ENCODE measurements at regions not wholly inside any gene's neighbourhood (a gene's known extent, or its start where the extent isn't known, plus 50 kb on each side); places are given as distances from the start of the nearest gene placed in this dataset.
"Not testable (repeated sequence)": the region's sequence is repeated elsewhere in the genome, so short reads cannot be mapped to it uniquely, and the experiment has no call there.

GRCh38 chr15:29514926-29515325 lies 245.3 kb upstream of the NSMCE3 start:
- H3K9ac ChIP-seq (ENCODE audit: low read length in 2 of 2) = no peak overlapping the region
- no peak overlapping the region for H3K27ac ChIP-seq (ENCODE audit: low read length)
- H3K4me1 ChIP-seq (ENCODE audit: control insufficient read depth, insufficient read depth, low read length) = peaks cover 3% of the 10 kb centered on the region
- H3K36me3 ChIP-seq (ENCODE audit: control insufficient read depth in 2 of 2, insufficient read depth in 2 of 2, low read length in 2 of 2) = no peaks in the 10 kb centered on the region
- no peaks in the 10 kb centered on the region for H3K9me3 ChIP-seq (ENCODE audit: control insufficient read depth in 2 of 2, low read length in 2 of 2)
- no peak overlapping the region for H3K4me3 ChIP-seq (ENCODE audit: low read length in 2 of 2)
- H3K27me3 ChIP-seq (ENCODE audit: control insufficient read depth in 1 of 2, insufficient read depth in 2 of 2, low read length in 2 of 2) = no peaks in the 10 kb centered on the region

DNA sequence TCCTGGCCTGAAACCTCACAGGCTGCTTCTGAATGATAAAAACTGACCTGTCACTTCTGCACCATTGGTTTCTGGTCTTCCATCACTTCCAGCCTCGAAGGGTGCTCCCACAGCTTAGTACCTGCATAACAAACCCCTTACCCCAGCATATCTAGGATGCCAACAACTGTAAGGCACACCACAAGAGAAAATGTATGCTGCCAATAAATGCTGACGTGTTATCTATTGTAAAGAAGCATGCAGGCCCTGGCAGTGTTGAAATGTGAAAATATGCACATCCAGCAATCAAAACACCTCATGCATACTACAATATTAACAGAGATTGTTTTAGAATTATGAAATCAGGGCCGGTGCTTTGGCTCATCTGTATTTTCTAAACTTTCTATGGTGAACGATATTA lies 242.0 kb upstream of the NSMCE3 start:
- no peaks in the 10 kb centered on the region for H3K4me1 ChIP-seq (ENCODE audit: control insufficient read depth, insufficient read depth, low read length)
- H3K9ac ChIP-seq (ENCODE audit: low read length in 2 of 2) = no peak overlapping the region
- H3K27ac ChIP-seq (ENCODE audit: low read length) = no peak overlapping the region
- H3K36me3 ChIP-seq (ENCODE audit: control insufficient read depth in 2 of 2, insufficient read depth in 2 of 2, low read length in 2 of 2) = no peaks in the 10 kb centered on the region
- H3K9me3 ChIP-seq (ENCODE audit: control insufficient read depth in 2 of 2, low read length in 2 of 2) = no peaks in the 10 kb centered on the region
- no peak overlapping the region for H3K4me3 ChIP-seq (ENCODE audit: low read length in 2 of 2)
- H3K27me3 ChIP-seq (ENCODE audit: control insufficient read depth in 1 of 2, insufficient read depth in 2 of 2, low read length in 2 of 2) = no peaks in the 10 kb centered on the region

- not testable (repeated sequence) for H3K4me3 ChIP-seq (ENCODE audit: low read length in 2 of 2); H3K9ac ChIP-seq (ENCODE audit: low read length in 2 of 2); H3K27ac ChIP-seq (ENCODE audit: low read length); H3K27me3 ChIP-seq (ENCODE audit: control insufficient read depth in 1 of 2, insufficient read depth in 2 of 2, low read length in 2 of 2); H3K9me3 ChIP-seq (ENCODE audit: control insufficient read depth in 2 of 2, low read length in 2 of 2); H3K4me1 ChIP-seq (ENCODE audit: control insufficient read depth, insufficient read depth, low read length); H3K36me3 ChIP-seq (ENCODE audit: control insufficient read depth in 2 of 2, insufficient read depth in 2 of 2, low read length in 2 of 2)
These were observed 235.9 kb upstream of the NSMCE3 start for GRCh38 chr15:29505535-29505934.

GRCh38 chr15:29490747-29491471 lies 221.3 kb upstream of the NSMCE3 start:
- H3K4me3 ChIP-seq (ENCODE audit: low read length in 2 of 2) = no peak overlapping the region
- H3K36me3 ChIP-seq (ENCODE audit: control insufficient read depth in 2 of 2, insufficient read depth in 2 of 2, low read length in 2 of 2) = no peaks in the 10 kb centered on the region
- H3K9ac ChIP-seq (ENCODE audit: low read length in 2 of 2) = no peak overlapping the region
- H3K9me3 ChIP-seq (ENCODE audit: control insufficient read depth in 2 of 2, low read length in 2 of 2) = no peaks in the 10 kb centered on the region
- no peaks in the 10 kb centered on the region for H3K4me1 ChIP-seq (ENCODE audit: control insufficient read depth, insufficient read depth, low read length)
- no peaks in the 10 kb centered on the region for H3K27me3 ChIP-seq (ENCODE audit: control insufficient read depth in 1 of 2, insufficient read depth in 2 of 2, low read length in 2 of 2)
- no peak overlapping the region for H3K27ac ChIP-seq (ENCODE audit: low read length)

GRCh38 chr15:29480949-29481348 lies 211.3 kb upstream of the NSMCE3 start:
- H3K9me3 ChIP-seq (ENCODE audit: control insufficient read depth in 2 of 2, low read length in 2 of 2) = no peaks in the 10 kb centered on the region
- H3K27ac ChIP-seq (ENCODE audit: low read length) = no peak overlapping the region
- no peaks in the 10 kb centered on the region for H3K36me3 ChIP-seq (ENCODE audit: control insufficient read depth in 2 of 2, insufficient read depth in 2 of 2, low read length in 2 of 2)
- H3K9ac ChIP-seq (ENCODE audit: low read length in 2 of 2) = no peak overlapping the region
- no peaks in the 10 kb centered on the region for H3K27me3 ChIP-seq (ENCODE audit: control insufficient read depth in 1 of 2, insufficient read depth in 2 of 2, low read length in 2 of 2)
- H3K4me1 ChIP-seq (ENCODE audit: control insufficient read depth, insufficient read depth, low read length) = peaks cover 20% of the 10 kb centered on the region
- no peak overlapping the region for H3K4me3 ChIP-seq (ENCODE audit: low read length in 2 of 2)

GRCh38 chr15:29480278-29480677 lies 210.7 kb upstream of the NSMCE3 start:
- peaks cover 17% of the 10 kb centered on the region for H3K4me1 ChIP-seq (ENCODE audit: control insufficient read depth, insufficient read depth, low read length)
- no peak overlapping the region for H3K27ac ChIP-seq (ENCODE audit: low read length)
- H3K9me3 ChIP-seq (ENCODE audit: control insufficient read depth in 2 of 2, low read length in 2 of 2) = no peaks in the 10 kb centered on the region
- H3K9ac ChIP-seq (ENCODE audit: low read length in 2 of 2) = no peak overlapping the region
- no peaks in the 10 kb centered on the region for H3K27me3 ChIP-seq (ENCODE audit: control insufficient read depth in 1 of 2, insufficient read depth in 2 of 2, low read length in 2 of 2)
- H3K36me3 ChIP-seq (ENCODE audit: control insufficient read depth in 2 of 2, insufficient read depth in 2 of 2, low read length in 2 of 2) = no peaks in the 10 kb centered on the region
- no peak overlapping the region for H3K4me3 ChIP-seq (ENCODE audit: low read length in 2 of 2)

GRCh38 chr15:29477256-29477655 lies 207.6 kb upstream of the NSMCE3 start:
- H3K9ac ChIP-seq (ENCODE audit: low read length in 2 of 2) = no peak overlapping the region
- no peak overlapping the region for H3K4me3 ChIP-seq (ENCODE audit: low read length in 2 of 2)
- H3K4me1 ChIP-seq (ENCODE audit: control insufficient read depth, insufficient read depth, low read length) = no peaks in the 10 kb centered on the region
- H3K27ac ChIP-seq (ENCODE audit: low read length) = no peak overlapping the region
- H3K9me3 ChIP-seq (ENCODE audit: control insufficient read depth in 2 of 2, low read length in 2 of 2) = no peaks in the 10 kb centered on the region
- H3K36me3 ChIP-seq (ENCODE audit: control insufficient read depth in 2 of 2, insufficient read depth in 2 of 2, low read length in 2 of 2) = no peaks in the 10 kb centered on the region
- H3K27me3 ChIP-seq (ENCODE audit: control insufficient read depth in 1 of 2, insufficient read depth in 2 of 2, low read length in 2 of 2) = no peaks in the 10 kb centered on the region

- Histone ChIP-seq H3K36me3 (ENCODE audit: control insufficient read depth in 2 of 2, insufficient read depth in 2 of 2, low read length in 2 of 2) (no peaks in the 10 kb centered on the region), H3K27ac (ENCODE audit: low read length) (no peak overlapping the region), H3K9ac (ENCODE audit: low read length in 2 of 2) (no peak overlapping the region), H3K4me3 (ENCODE audit: low read length in 2 of 2) (no peak overlapping the region), H3K9me3 (ENCODE audit: control insufficient read depth in 2 of 2, low read length in 2 of 2) (no peaks in the 10 kb centered on the region), H3K27me3 (ENCODE audit: control insufficient read depth in 1 of 2, insufficient read depth in 2 of 2, low read length in 2 of 2) (no peaks in the 10 kb centered on the region), H3K4me1 (ENCODE audit: control insufficient read depth, insufficient read depth, low read length) (no peaks in the 10 kb centered on the region)
These were observed 207.0 kb upstream of the NSMCE3 start for GRCh38 chr15:29476503-29477080.

- Histone ChIP-seq H3K27ac (ENCODE audit: low read length) (no peak overlapping the region), H3K4me3 (ENCODE audit: low read length in 2 of 2) (no peak overlapping the region), H3K4me1 (ENCODE audit: control insufficient read depth, insufficient read depth, low read length) (no peaks in the 10 kb centered on the region), H3K9me3 (ENCODE audit: control insufficient read depth in 2 of 2, low read length in 2 of 2) (no peaks in the 10 kb centered on the region), H3K27me3 (ENCODE audit: control insufficient read depth in 1 of 2, insufficient read depth in 2 of 2, low read length in 2 of 2) (no peaks in the 10 kb centered on the region), H3K9ac (ENCODE audit: low read length in 2 of 2) (no peak overlapping the region), H3K36me3 (ENCODE audit: control insufficient read depth in 2 of 2, insufficient read depth in 2 of 2, low read length in 2 of 2) (no peaks in the 10 kb centered on the region)
These were observed 205.5 kb upstream of the NSMCE3 start for GRCh38 chr15:29475096-29475495.

DNA sequence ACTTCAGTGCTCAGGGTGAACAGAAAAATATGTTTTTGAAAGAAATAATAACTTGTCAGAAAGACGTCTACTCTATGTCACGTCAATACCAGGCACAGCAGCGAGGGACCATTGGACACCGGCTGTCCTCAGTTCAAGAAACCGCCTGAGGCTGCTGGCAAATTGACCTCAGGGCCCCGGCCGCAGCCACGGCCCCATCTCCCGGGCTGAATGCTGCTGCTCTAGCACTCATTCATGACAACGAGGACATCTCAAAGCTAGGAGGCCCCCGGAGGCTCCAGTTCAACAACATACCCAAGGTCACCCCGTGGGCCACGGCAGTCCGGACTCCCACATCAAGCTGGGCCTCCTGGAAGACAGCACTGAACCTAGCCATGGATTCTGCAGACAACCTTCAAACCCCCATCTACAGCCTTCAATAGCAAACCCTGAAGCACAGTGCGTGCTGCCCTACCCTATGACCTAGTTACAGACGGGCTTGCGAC lies 204.0 kb upstream of the NSMCE3 start:
- Histone ChIP-seq H3K4me1 (ENCODE audit: control insufficient read depth, insufficient read depth, low read length) (no peaks in the 10 kb centered on the region), H3K4me3 (ENCODE audit: low read length in 2 of 2) (no peak overlapping the region), H3K36me3 (ENCODE audit: control insufficient read depth in 2 of 2, insufficient read depth in 2 of 2, low read length in 2 of 2) (no peaks in the 10 kb centered on the region), H3K9ac (ENCODE audit: low read length in 2 of 2) (no peak overlapping the region), H3K9me3 (ENCODE audit: control insufficient read depth in 2 of 2, low read length in 2 of 2) (no peaks in the 10 kb centered on the region), H3K27ac (ENCODE audit: low read length) (no peak overlapping the region), H3K27me3 (ENCODE audit: control insufficient read depth in 1 of 2, insufficient read depth in 2 of 2, low read length in 2 of 2) (no peaks in the 10 kb centered on the region)

GRCh38 chr15:29472901-29473445 lies 203.4 kb upstream of the NSMCE3 start:
- no peaks in the 10 kb centered on the region for H3K36me3 ChIP-seq (ENCODE audit: control insufficient read depth in 2 of 2, insufficient read depth in 2 of 2, low read length in 2 of 2)
- no peaks in the 10 kb centered on the region for H3K27me3 ChIP-seq (ENCODE audit: control insufficient read depth in 1 of 2, insufficient read depth in 2 of 2, low read length in 2 of 2)
- H3K9me3 ChIP-seq (ENCODE audit: control insufficient read depth in 2 of 2, low read length in 2 of 2) = no peaks in the 10 kb centered on the region
- no peak overlapping the region for H3K27ac ChIP-seq (ENCODE audit: low read length)
- H3K9ac ChIP-seq (ENCODE audit: low read length in 2 of 2) = no peak overlapping the region
- H3K4me3 ChIP-seq (ENCODE audit: low read length in 2 of 2) = no peak overlapping the region
- H3K4me1 ChIP-seq (ENCODE audit: control insufficient read depth, insufficient read depth, low read length) = no peaks in the 10 kb centered on the region
